Peyer's patch (tissue), 4 donors: ENCODE measurements at regions not wholly inside any gene's neighbourhood (a gene's known extent, or its start where the extent isn't known, plus 50 kb on each side); places are given as distances from the start of the nearest gene placed in this dataset.

Source experiments
- POLR2A ChIP-seq, 2 donors: fragments of 450-650 bp; IDR thresholded peaks; one replicate each; pipeline ENCODE4 v1.5.1; 2017; ENCODE audit warnings: antibody characterized with exemption in 2 of 2, mild to moderate bottlenecking in 2 of 2, moderate library complexity in 2 of 2
- TF ChIP-seq, protein P1 (sequence below), 6 experiments: fragments of 450-650 bp in 4 of 6; fragments of 200-600 bp in 2 of 6; sonication (generic) in 1 of 6; IDR thresholded peaks; one replicate each; pipeline ENCODE4 v1.5.1; 2017 to 2019; ENCODE audit warnings: antibody characterized with exemption in 6 of 6, mild to moderate bottlenecking in 3 of 6, moderate library complexity in 1 of 6

GRCh38 chr4:177761692-177762091 is 319.5 kb upstream of the AGA start:
- TF ChIP-seq, protein P1, sequence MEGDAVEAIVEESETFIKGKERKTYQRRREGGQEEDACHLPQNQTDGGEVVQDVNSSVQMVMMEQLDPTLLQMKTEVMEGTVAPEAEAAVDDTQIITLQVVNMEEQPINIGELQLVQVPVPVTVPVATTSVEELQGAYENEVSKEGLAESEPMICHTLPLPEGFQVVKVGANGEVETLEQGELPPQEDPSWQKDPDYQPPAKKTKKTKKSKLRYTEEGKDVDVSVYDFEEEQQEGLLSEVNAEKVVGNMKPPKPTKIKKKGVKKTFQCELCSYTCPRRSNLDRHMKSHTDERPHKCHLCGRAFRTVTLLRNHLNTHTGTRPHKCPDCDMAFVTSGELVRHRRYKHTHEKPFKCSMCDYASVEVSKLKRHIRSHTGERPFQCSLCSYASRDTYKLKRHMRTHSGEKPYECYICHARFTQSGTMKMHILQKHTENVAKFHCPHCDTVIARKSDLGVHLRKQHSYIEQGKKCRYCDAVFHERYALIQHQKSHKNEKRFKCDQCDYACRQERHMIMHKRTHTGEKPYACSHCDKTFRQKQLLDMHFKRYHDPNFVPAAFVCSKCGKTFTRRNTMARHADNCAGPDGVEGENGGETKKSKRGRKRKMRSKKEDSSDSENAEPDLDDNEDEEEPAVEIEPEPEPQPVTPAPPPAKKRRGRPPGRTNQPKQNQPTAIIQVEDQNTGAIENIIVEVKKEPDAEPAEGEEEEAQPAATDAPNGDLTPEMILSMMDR (IDR thresholded peaks at IDR 0.05), result no peak
- TF ChIP-seq POLR2A (IDR thresholded peaks at IDR 0.05), result no peak
